B cell (primary cell): ENCODE measurements at regions not wholly inside any gene's neighbourhood (a gene's known extent, or its start where the extent isn't known, plus 50 kb on each side); places are given as distances from the start of the nearest gene placed in this dataset.

Experiments
- CTCF ChIP-seq: fragments of 200-600 bp; IDR thresholded peaks from one replicate; pipeline ENCODE4 v1.8.0; 2022; ENCODE audit warnings: antibody characterized with exemption, mild to moderate bottlenecking
- EZH2 ChIP-seq: IDR thresholded peaks from 2 replicates; pipeline ENCODE4 v1.6.1; 2012; ENCODE audit warnings: borderline replicate concordance, low read depth, mild to moderate bottlenecking, moderate library complexity, low read length; ENCODE audit not compliant: insufficient read depth, poor library complexity, severe bottlenecking

GRCh38 chr13:62433660-62434059 is 1018.0 kb upstream of the PCDH20 start:
- TF ChIP-seq CTCF (no peak), EZH2 (no peak)
